GM19463 (cell line): ENCODE measurements at regions not wholly inside any gene's neighbourhood (a gene's known extent, or its start where the extent isn't known, plus 50 kb on each side); places are given as distances from the start of the nearest gene placed in this dataset.
A peak's percentile ranks its signal among the peaks of the same experiment; 100 is the strongest.
"Not testable (repeated sequence)": the region's sequence is repeated elsewhere in the genome, so short reads cannot be mapped to it uniquely, and the experiment has no call there.

ENCODE experiments used
- ATAC-seq: cut with Tn5 transposase; IDR thresholded peaks from one replicate; pipeline ENCODE4 v1.9.1; 2021; ENCODE audit warnings: mild to moderate bottlenecking, moderate library complexity; ENCODE audit not compliant: unreplicated experiment

DNA sequence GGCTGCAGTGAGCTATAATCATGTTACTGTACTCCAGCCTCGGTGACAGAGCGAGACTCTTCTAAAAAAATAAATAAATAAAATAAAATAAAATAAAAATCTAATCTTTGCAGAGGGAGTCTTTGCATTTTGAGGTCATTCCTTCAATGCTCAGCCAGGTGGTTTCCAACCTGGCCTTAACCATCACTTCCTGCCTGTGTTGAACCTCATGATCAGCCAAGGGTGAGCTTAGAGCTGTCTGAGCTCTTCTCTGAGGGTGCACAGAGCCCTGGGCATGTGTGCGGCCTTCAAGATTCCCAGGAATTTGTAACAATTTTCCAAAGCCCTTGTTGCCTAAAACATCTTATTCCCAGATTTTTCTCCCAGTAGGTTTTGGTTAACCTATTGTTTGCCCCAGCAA lies 94.3 kb downstream of the KCNJ12 start:
- not testable (repeated sequence) for ATAC-seq

GRCh38 chr17:21470861-21471260 lies 94.7 kb downstream of the KCNJ12 start:
- ATAC-seq: no peak

DNA sequence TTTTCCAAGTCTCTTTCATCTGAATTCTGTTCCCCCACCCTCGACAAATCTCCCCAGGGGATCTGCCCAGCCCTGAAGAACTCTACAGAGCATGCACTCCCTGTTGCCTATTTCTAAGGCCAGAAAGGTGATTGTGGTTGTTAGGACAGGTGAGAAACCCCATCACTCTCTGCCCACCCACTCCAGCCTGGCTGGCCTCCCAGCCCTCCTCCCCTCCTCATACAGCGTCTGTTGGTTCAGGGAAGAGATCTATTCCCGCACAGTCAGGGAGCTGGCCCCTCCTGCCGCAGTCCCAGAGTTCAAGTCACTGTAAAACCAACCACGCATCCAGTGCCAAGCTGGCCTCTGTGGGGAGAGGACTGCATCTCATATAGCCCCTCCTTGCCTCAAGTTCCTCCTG lies 98.7 kb downstream of the KCNJ12 start:
- no peak for ATAC-seq

DNA sequence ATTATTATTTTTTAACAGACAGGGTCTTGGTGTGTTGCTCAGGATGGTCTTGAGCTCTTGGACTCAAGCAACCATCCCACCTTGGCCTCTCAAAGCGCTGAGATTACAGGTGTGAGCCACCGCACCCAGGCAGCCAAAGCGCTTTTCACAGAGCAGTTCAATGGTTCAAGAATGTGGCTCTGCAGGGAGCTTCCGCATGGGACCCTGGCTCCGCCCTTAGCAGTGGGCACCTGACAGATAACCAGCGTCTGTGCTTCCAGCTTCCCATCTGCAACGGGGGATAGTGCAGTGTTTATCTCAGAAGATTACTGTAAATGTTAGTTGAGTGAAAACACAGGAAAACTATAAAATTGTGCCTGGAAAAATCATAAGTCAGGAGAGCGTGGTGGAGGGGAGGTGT lies 99.4 kb downstream of the KCNJ12 start:
- ATAC-seq: no peak

DNA sequence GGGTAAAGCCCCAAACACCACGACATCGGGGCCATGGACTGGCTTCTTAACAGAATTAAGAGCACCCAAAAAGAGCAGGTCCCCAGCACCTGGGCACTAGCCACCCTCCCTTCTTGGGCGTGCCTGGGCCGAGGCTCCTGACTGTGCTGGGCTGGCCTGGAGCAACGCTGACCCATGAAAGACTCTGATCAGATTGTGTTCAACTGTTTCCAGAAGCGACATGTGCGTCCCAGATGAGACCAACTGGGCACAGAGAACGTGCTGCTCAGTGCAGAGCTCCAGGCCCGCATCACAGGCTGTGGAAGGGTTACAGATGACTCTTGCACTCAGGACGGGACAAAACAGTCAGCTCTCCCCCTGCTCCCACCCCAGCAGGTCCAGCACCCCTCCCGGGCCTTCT lies 100.7 kb downstream of the KCNJ12 start:
- ATAC-seq: no peak

DNA sequence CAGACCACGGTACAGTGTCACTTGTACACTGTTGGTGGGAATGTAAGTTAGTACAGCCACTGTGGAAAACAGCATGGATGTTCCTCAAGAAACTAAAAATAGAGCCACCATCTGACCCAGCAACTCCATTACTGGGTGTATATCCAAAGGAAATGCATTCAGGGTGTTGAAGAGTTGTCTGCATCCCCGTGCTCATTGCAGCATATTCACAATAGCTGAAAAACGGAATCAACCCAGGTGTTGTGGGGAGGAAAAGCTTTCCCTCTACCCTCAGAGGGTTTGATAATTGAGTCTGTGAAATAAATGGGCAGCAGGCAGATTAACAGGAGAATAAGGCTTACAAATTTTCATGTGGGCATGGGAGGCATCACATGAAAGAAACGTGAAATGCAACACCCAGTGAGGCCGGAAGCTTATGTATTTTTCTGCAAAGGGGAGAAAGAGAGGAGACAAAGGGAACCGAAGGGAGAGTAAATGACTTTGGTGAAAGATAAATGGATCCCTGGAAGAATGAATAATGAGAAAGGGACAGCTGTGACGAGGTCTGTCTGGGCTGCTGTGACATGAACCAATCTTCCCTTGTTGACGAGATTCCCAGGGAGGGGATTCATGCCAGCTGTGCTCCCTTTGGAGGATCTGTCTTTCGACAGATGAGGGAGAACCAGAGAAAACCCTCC lies 106.2 kb downstream of the KCNJ12 start:
- no peak for ATAC-seq

GRCh38 chr17:21488043-21488442 lies 111.9 kb downstream of the KCNJ12 start:
- not testable (repeated sequence) for ATAC-seq

DNA sequence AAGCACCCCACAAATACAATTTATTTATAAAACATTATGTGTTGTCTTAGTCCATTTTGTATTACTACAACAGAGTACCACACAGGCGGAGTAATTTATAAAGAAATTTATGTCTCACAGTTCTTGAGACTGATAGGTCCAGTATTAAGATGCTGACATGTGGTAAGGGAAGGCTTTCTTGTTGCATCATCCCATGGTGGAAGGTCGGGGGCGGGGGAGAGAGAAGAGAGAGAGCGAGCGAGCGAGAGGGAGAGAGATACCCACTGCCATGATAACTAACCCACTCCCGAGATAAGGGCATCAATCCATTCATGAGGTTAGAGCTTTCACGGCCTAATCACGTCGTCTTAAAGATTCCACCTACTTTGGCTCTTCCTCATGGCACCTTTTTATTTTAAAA lies 117.8 kb downstream of the KCNJ12 start:
- no peak for ATAC-seq

- ATAC-seq: no peak
These were observed 119.1 kb downstream of the KCNJ12 start for GRCh38 chr17:21495281-21495680.

GRCh38 chr17:21500064-21500463 lies 123.9 kb downstream of the KCNJ12 start:
- no peak for ATAC-seq

- ATAC-seq: not testable (repeated sequence)
These were observed 126.0 kb downstream of the KCNJ12 start for GRCh38 chr17:21501927-21502700.

DNA sequence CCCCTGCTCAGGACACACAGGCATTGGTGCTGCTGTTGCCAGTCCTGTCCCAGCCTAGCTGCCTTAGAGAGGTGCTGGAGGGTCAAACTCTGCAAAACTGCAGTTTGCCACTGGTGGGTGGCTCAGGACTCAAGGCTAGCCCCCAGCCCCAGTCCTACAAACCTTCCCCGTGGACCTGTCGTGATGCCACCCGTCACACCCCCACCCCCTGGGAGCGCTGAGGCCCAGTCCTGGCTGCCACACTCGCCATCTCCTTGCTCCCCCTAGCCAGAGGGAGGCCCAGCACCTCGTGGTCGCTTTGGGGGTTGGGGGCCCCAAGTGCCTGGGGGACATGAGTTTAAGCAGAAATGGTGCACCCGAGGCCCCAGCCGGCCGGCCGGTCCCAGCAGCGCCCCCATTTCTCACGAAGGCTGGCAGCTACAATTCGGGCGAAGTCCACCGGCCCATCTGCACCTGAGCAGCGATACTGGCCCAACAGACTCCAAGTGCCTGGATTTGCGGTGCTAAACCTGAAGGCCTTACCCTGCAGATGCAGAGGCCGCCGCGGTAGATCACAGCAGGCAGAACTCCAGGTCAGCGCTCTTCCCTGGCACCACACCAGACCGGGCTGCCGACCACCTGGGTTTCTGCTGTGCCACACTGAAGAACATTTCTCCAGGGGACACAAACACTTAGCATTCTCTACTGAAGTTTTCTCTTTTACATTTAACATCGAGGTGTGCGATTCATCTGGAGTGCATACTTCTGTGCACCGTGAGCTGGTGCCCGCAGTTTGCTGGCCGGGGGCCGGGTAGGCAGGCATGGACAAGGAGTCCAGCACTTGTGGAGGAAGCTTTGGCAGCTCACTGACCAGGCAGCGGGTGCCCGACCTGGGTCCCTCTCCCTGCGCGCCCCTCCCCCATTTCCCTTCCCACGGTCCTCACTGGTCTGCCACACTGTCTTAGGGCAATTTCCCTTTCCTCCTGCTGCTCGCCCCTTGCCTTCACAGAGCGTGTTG lies 130.0 kb downstream of the KCNJ12 start:
- ATAC-seq: no peak

- not testable (repeated sequence) for ATAC-seq
These were observed 131.6 kb downstream of the KCNJ12 start for GRCh38 chr17:21507806-21508205.

- ATAC-seq: no peak
These were observed 132.1 kb downstream of the KCNJ12 start for GRCh38 chr17:21508211-21508610.

GRCh38 chr17:21509356-21509755 lies 133.2 kb downstream of the KCNJ12 start:
- not testable (repeated sequence) for ATAC-seq

GRCh38 chr17:21510686-21511362 lies 134.7 kb downstream of the KCNJ12 start:
- ATAC-seq: no peak

GRCh38 chr17:21511363-21512195 lies 135.4 kb downstream of the KCNJ12 start:
- ATAC-seq: peak; percentile 77

GRCh38 chr17:21512307-21513011 lies 136.3 kb downstream of the KCNJ12 start:
- ATAC-seq: no peak

GRCh38 chr17:21513012-21513570 lies 136.9 kb downstream of the KCNJ12 start:
- peak; percentile 56 for ATAC-seq
